D341Med (cell line): ENCODE measurements at regions not wholly inside any gene's neighbourhood (a gene's known extent, or its start where the extent isn't known, plus 50 kb on each side); places are given as distances from the start of the nearest gene placed in this dataset.
A peak's percentile ranks its signal among the peaks of the same experiment; 100 is the strongest.
"Not testable (repeated sequence)": the region's sequence is repeated elsewhere in the genome, so short reads cannot be mapped to it uniquely, and the experiment has no call there.

ENCODE experiments used
- DNase-seq: peaks from one replicate; pipeline ENCODE4 v3.0.0; 2012; ENCODE audit warnings: low spot score

DNA sequence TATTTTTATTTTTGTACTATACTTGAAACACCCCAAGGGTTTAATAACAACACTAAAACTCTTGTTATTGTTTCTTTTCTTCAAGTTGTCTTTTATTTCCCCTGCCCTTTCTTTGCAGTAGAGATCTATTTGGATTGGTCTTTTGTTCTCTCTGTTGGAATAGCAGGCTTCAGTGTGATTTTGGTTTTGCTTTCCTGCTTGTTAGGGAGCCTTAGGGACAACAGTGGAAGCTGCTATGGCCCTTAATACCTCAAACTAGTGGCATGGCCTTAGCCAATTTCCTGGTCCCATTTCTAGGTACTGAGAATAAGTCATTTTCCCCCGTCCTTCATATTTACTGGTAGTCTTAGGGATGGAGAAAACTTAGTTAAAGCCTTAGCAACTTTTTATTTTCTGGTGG lies 535.4 kb upstream of the NDST4 start:
- DNase-seq = no peak

DNA sequence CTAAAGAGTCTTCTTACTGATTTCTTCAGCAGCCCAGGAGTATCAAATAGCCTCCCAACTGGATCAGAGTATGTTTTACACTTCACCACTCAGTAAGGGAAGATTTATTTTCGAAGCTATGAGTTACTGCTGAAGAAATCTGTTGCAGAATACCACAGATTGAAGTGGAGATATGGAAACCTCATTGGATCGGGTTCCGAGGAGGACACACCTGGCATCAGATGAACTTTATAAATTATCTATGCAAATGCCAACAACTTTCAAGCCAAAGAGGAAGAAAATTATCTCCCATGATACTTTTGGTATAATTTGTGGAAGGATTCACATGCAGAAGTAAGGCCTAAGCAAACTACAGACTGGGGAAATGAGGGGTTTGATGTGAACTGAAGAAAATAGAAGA lies 515.9 kb upstream of the NDST4 start:
- no peak for DNase-seq

DNA sequence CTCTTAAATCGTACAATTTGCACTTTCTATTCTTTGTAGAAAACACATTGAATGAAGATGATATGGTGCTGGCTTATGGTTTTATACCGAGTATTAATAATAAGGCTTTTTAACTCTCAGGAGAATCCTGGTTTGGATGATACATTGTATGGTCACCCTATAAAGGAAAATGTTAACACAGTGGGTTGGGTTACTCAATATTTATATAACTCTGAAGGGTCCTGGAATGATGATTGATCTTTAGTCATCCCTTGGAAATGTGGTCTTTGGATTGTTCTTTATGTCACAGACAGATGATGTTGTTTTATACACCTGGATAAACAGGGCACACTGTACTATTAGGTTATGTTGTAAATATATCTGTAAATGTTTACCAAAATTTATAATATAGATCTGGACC lies 496.2 kb upstream of the NDST4 start:
- no peak for DNase-seq

DNA sequence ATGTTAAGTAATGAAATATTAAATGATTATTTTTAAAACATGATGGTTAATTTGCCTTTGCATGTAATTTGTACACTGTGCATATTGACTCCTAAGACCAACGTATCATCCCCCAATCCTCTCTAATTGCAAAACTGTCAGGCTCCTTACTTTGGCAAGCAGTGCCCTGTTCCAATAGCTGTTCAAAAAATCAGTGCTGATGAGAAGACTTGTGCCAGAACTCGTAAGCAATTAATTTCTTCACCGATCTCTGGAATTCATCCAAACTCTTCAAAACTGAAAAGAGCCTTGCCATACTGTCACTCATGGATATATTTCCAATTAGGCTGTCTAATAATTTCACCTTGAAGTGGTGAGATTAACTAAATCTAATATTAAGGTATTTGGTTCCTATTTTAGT lies 493.9 kb upstream of the NDST4 start:
- DNase-seq = no peak

DNA sequence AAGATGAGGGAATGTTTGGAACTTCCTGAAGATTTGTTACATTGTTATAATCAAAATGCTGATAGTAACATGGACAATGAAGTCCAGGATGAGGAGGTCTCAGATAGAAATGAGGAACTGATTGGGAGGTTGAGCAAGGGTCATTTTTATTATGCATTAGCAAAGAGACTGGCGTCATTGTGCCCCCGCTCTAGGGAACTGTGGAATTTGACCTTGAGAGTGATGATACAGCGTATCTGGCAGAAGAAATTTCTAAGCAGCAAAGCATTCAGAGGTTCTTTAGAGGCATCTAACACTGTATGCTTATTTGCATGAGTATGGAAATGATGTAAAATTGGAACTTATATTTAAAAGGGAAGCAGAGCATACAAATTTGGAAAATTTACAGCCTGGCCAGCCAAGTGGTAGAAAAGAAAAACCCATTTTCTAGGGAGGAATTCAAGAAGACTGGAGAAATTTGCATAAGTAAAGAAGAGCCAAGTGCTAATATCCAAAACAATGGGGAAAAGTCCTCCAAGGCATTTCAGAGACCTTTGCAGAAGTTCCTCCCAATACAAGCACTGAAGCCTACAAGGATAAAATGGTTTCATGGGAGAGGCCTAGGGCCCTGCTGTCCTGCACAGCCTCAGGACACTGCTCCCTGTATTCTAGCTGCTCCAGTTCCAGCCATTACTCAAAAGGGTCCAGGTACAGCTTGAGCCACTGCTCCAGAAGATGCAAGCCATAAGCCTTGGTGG lies 483.0 kb upstream of the NDST4 start:
- no peak for DNase-seq

DNA sequence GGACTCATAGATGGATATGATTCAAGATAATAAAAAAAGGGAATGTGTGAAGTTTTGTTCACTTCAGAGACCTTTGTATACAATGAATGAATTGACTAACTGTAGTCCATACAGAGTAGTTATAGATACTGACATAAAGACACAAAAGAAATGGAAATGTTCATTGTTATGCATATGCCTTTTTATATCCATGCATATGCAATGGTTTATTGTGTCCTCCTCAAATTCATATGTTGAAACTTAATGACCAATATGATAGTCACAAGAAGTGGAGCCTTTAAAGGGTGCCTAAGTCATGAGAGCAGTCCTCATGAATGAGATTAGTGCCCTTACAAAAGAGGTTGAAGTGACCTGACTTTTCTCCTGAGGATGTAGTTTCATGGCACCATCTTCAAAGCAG lies 467.5 kb upstream of the NDST4 start:
- DNase-seq = no peak

DNA sequence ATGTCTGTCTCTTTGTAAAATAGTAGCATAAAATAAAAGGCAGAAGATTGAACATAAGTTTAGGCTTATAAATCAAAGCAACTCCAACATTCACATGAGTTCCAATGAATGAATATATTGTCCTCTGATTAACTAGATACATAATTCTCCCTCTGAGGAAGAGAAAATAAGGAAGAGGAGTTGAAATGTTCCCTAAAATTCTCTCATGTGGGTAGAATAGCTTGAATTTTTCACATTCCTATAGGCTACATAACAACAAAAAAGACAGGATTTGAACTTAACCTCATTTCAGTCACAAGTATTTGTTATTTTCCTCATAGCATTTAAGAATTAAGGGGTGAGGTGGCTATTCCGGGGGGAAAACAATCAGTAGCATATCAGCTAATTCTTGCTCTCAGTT lies 462.4 kb upstream of the NDST4 start:
- no peak for DNase-seq

DNA sequence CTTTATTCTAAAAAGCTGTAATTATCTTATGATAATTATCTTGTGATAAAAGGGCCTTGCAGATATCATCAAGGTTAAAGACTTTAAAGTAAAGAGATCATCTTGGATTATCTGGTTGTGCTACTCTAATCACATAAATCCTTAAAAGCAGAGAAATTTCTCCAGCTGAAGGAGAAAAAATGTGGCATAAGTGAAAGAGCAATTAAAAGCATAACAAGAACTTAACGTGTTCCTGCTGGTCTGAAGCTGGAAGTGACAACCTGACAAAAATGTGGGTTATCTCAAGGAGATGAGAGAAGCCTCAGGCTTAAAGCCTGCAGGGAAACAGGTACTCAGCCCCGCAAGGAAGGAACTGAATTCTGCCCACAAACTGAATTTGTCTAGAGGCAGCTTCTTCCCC lies 449.1 kb upstream of the NDST4 start:
- DNase-seq = peak; percentile 22

DNA sequence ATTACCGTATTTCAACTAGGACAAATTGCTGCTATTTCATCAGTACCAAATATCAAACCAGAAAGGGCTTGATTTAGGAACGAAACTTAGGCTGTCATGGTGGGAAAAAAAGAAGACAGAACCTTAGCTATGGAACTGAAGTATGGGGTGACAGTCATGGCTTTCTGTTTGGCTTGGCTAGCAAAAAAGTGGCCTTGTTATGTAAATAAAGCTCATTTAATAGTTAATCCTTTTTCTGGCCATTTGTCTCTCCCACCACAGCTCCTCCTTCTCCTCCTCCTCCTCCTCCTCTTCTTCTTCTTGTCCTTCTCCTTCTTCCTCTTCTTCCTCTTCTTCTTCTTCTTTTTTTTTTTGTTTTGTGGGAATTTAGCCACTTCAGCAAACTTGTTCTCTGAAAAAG lies 434.7 kb upstream of the NDST4 start:
- no peak for DNase-seq

DNA sequence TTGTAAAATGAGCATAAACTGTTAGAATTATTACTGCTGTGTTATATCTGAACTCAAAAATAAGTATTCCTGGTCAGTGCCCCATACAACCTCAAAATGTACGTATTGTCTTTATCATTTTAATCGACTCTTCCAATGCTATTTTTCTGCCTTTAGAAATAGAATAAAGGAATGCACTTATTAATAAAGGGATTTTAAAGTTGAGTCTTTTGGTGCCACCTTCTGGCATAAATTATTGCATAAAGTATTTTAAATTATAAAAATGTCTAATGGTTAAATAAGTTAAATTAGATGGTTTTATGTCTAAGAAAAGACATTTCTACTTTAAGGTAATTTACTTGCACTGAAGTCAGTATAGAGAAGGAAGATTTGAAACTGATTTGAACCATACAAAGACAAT lies 424.0 kb upstream of the NDST4 start:
- no peak for DNase-seq

DNA sequence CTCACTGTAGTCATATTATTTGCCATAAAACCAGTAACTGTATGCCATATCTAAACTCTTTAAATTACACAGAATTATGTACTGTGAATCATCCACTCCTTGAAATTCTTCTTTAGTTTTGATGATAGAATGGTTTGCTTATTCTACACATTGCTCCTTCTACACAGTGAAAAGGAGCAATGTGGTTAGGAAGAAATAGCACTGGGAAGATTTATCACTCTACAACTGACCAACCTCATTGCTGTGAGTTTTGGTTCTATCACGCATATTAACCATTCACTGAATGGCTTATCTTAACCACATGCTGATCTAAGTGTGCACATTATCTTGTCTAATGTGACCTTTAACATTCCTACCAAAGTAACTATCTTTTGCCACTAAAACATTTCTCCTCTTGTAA lies 415.7 kb upstream of the NDST4 start:
- DNase-seq = no peak

DNA sequence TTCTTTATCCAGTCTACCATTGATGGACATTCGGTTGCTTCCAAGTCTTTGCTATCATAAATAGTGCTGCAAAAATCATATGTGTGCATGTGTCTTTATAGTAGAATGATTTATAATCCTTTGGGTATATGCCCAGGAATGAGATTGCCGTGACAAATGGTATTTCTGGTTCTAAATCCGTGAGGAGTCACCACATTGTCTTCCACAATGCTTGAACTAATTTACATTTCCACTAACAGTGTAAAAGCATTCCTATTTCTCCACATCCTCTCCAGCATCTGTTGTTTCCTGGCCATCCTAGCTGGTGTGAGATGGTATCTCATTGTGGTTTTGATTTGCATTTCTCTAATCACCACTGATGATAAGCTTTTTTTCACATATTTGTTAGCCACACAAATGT lies 406.1 kb upstream of the NDST4 start:
- DNase-seq = not testable (repeated sequence)

DNA sequence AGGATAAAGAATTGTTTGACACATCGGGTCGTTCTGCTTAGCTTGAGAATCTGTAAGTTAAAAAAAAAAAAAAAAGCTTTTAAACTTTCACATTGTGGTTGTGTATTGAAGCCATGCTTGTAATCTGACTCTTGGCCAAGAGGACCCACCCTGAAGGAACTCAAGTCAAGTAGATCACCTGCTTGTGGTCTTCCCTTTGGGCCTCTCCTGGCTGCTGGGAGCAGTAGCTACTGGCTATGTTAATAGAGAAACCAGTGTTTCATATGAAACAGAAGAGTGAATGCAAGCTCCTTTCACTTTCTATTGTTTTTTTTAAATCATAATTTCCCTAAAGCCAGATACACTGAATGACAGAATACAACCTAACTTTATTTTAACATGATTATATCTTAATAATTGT lies 402.4 kb upstream of the NDST4 start:
- no peak for DNase-seq

DNA sequence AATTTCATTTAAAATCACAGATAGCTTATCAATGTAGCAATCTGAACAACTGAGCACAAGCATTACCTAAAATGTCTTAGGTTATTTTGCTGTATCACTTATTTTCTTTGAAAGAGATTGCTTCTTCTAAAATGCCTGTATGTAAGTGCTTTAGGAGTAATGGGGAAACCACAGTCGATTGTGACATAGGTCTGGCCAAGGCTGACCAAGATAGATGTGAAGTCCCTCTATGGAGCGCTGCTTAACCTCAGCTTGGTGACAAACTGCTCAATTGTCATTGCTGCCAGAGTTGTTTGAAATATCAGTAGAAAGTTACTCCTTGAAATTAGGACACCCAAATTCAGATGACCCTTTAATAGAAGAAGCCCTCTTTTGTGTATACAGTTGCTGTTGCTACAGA lies 401.9 kb upstream of the NDST4 start:
- DNase-seq = no peak

DNA sequence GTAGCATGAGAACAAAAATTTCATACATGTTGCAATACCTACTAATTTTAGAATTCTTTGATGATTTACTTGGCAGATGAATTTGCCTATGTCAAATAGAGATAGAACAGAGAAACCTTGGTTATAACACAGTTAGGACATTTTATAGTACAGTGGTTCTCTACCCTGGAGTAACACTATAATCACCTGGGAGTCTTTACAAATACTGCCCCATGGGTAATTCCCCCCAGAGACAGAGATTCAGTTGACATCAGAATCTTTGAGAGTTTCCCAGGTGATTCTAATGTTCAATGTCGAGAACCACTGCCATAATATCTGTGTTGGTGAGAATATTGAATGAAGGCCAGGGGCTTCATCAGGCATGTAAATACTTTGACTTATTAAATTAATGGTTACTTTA lies 401.3 kb upstream of the NDST4 start:
- DNase-seq = no peak

DNA sequence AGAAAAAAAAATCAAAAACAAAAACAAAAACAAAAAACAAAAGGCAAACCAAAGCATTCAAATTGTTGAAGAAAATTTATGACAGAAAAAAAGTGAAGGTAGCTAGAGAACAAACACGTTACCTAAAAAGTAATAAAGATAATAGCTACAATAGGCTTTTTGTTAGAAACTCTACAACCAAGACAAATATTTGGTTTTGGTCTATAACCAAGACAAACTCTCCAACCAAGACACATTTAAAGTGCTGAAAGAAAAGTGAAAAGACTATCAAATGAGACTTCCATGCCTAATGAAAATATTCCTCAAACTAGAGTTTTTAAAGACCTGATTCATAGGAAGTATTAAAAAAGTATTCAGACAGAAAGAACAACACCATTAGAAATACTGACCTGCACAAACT lies 391.9 kb upstream of the NDST4 start:
- no peak for DNase-seq

DNA sequence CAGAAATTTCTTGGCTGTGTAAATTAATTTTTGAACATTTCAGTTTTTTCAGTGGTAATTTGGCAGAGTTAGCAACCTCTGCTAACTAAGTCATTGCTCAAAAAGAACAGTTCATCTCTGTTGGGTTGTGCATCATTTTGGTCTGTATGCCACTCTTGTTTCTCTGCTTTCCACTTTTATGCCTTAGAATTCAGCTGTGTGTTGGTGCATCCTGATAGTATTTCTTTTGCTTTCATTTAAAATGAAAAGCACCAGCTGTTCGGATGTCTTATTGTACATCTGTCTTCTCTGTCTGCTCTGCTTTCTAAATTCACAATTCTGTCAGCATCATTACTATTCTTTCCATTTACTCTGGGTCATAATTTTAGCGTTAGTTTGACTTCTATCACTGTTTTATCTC lies 388.2 kb upstream of the NDST4 start:
- no peak for DNase-seq

DNA sequence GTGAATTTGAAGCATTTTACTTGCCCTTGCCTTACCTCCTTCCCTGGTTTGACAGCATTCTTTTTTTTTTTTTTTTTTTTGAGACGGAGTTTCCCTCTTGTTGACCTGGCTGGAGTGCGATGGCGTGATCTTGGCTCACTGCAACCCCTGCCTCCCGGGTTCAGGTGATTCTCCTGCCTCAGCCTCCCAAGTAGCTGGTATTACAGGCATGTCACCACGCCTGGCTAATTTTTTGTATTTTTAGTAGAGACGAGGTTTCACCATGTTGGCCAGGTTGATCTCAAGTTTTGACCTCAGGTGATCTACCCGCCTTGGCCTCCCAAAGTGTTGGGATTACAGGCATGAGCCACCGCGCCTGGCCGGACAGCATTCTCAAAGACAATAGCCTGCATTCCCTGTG lies 380.4 kb upstream of the NDST4 start:
- not testable (repeated sequence) for DNase-seq

DNA sequence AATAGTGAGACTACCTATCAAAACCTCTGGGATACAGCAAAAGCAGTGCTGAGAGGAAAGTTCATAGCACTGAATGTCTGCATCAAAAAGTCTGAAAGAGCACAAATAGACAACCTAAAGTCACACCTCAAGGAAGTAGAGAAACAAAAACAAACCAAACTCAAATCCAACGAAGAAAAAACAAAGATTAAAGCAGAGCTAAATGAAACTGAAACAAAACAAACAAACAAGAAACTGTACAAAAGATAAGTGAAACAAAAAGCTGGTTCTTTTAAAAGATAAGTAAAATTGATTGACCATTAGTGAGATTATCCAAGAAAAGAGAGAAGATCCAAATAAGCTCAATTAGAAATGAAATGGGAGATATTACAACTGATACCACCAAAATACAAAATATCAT lies 378.3 kb upstream of the NDST4 start:
- DNase-seq = no peak

DNA sequence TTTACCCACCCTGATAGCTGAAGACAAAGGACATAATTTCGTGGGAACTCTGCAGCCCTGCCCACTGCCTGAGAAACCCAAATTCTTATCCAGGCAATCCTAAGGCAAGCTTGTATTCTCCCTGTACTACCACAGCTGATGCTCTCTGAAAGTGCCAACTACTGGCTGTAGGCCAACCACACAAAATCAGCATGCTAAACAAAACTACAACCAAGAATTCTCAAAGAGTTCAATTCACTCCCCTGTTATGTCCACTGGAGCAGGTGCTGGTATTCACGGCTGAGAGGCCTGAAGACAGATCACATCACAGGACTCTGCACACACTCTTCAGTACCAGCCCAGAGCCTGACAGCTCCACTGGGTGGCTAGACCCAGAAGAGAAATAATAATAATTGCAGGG lies 375.9 kb upstream of the NDST4 start:
- DNase-seq = no peak

DNA sequence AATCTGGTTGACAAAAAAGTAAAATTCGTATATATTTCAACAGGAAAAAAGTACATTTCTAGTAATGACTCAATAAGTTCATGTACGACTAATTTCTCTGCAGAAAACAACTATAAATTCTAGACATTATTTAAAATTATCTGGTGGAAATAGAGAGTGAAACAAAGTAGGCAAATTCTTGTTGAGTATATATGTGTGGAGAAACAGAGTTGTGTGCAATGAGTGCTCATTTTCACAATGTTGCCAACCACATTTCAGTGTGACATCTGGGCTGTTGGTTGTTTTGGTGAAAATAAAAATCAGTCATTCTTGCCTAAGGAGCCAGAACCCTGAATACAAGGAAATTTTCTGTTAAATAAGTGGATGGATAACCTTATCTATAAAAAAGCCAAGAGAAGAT lies 372.0 kb upstream of the NDST4 start:
- DNase-seq = no peak

DNA sequence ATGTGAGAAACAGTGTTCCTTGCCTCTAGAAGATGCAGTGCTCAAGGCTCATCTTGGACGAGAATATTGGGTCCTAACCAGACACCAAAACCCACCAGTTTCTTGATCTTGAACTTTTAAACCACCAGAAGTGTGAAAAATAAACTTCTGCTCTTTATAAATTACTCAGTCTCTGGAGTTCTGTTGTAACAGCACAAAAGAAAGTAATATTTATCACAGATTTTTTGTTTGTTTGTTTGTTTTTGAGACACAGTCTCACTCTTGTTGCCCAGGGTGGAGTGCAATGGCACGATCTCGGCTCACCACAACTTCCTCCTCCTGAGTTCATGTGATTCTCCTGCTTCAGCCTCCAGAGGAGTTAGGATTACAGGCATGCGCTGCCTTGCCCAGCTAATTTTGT lies 371.1 kb upstream of the NDST4 start:
- DNase-seq = no peak

DNA sequence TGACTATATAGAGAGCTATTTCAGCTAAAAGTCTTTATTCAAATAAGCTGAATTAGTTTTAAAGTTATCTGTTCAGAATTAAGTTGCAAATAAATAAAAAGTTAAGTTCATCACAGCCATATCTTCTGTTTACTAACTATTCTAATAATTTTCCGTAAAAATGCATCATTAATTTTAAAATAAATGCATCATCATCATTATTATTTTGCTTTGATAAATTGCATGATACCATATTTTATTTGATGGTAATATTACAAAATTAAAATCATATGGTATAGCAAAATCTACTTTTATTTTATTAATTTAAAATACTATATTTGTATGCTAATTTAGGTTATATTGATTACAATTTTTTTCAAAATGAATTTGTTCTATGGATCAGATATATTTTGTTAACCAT lies 357.3 kb upstream of the NDST4 start:
- DNase-seq = no peak

DNA sequence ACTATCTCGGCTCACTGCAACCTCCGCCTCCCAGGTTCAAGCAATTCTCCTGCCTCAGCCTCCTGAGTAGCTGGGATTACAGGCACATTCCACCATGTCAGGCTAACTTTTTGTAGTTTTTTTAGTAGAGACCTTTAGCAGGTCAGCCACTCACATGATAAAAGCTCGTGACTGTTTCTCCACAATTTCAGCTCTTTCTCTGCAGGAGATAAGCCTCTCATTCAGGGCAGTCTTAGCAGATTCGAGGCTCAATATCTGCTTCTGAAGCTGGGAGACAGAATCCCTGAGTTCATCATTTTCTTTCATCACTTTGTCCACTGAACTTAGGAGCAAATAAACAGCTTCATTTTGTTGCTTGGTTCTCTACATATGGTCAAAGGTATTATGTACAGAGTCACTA lies 345.9 kb upstream of the NDST4 start:
- not testable (repeated sequence) for DNase-seq

DNA sequence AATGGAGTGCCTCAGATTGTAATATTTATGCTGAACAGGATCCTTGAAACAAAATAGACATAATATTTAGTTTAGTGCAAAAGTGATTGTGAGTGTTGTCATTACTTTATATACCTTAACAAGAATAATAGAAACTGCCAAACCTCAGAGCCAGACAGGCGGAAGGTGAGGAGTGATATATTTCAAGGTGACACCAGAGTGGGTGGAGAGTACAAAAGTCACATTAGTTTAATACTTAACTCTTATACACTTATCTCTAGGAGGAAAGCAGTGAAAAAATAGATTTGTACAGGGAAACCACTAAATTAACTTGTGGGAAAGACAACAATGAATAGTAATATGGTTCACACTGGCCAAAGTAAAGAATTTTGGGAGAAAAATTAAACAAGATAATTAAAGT lies 342.8 kb upstream of the NDST4 start:
- no peak for DNase-seq
